Vagina (tissue), 2 donors: ENCODE measurements at regions not wholly inside any gene's neighbourhood (a gene's known extent, or its start where the extent isn't known, plus 50 kb on each side); places are given as distances from the start of the nearest gene placed in this dataset.

Experiments
- DNase-seq, 2 donors: peaks; one replicate each; pipeline ENCODE4 v3.0.0-alpha.2; 2017; ENCODE audit errors: extremely low spot score in 2 of 2
- H3K27ac ChIP-seq: fragments of 200-600 bp; sonication (generic); one replicate; pipeline ENCODE4 v1.5.1; 2019
- H3K27me3 ChIP-seq: fragments of 200-600 bp; sonication (generic); one replicate; pipeline ENCODE4 v1.5.1; 2019
- H3K36me3 ChIP-seq, 2 donors: fragments of 200-600 bp; sonication (generic); one replicate each; pipeline ENCODE4 v1.5.1; 2017 to 2019
- H3K4me1 ChIP-seq: fragments of 200-600 bp; sonication (generic); one replicate; pipeline ENCODE4 v1.5.1; 2019
- H3K4me3 ChIP-seq, 2 donors: fragments of 200-600 bp; sonication (generic); 1 replicate in 1 of 2; 2 replicates in 1 of 2; pipeline ENCODE4 v1.5.1; 2016 to 2019
- H3K9me3 ChIP-seq: fragments of 200-600 bp; sonication (generic); one replicate; pipeline ENCODE4 v1.5.1; 2019
- CTCF ChIP-seq, 3 experiments: fragments of 450-650 bp in 2 of 3; fragments of 200-600 bp in 1 of 3; sonication (generic) in 1 of 3; IDR thresholded peaks; one replicate each; pipeline ENCODE4 v1.5.1; 2017 to 2019; ENCODE audit warnings: antibody characterized with exemption in 3 of 3, mild to moderate bottlenecking in 2 of 3, moderate library complexity in 2 of 3
- POLR2A ChIP-seq, 2 donors: fragments of 450-650 bp; IDR thresholded peaks; one replicate each; pipeline ENCODE4 v1.6.1; 2017; ENCODE audit warnings: antibody characterized with exemption in 2 of 2, mild to moderate bottlenecking in 2 of 2, moderate library complexity in 2 of 2
- POLR2AphosphoS5 ChIP-seq, 2 donors: sonication (generic); formaldehyde crosslinking; IDR thresholded peaks; one replicate each; pipeline ENCODE4 v1.9.0; 2017; ENCODE audit warnings: antibody characterized with exemption in 2 of 2, mild to moderate bottlenecking in 2 of 2, low read depth in 1 of 2; ENCODE audit not compliant: insufficient read depth in 1 of 2
- intact Hi-C: fragments of 100-400 bp; cut with DNase I; formaldehyde crosslinking; loops from one replicate; pipeline ENCODE4 v1.15.1; 2023

- Histone ChIP-seq H3K27me3 (no peaks in the 10 kb centered on the region), H3K4me1 (no peaks in the 10 kb centered on the region), H3K27ac (no peak overlapping the region), H3K9me3 (no peaks in the 10 kb centered on the region), H3K4me3 (no peak overlapping the region), H3K36me3 (no peaks in the 10 kb centered on the region)
- DNase-seq: no peak
- intact Hi-C loops: no loop called here
- TF ChIP-seq CTCF (IDR thresholded peaks at IDR 0.05): no peak
- no peak for TF ChIP-seq POLR2A (IDR thresholded peaks at IDR 0.05)
- no peak for TF ChIP-seq POLR2AphosphoS5 (IDR thresholded peaks at IDR 0.05; ENCODE audit: insufficient read depth in 1 of 2, low read depth in 1 of 2)
Measured at GRCh38 chr6:126133984-126134383, 147.6 kb downstream of the TRMT11 start.

- no peaks in the 10 kb centered on the region for H3K4me1 ChIP-seq
- TF ChIP-seq POLR2A (IDR thresholded peaks at IDR 0.05) (no peak), POLR2AphosphoS5 (IDR thresholded peaks at IDR 0.05; ENCODE audit: insufficient read depth in 1 of 2, low read depth in 1 of 2) (no peak), CTCF (IDR thresholded peaks at IDR 0.05) (no peak)
- H3K27me3 ChIP-seq: no peaks in the 10 kb centered on the region
- H3K4me3 ChIP-seq: no peak overlapping the region
- H3K27ac ChIP-seq: no peak overlapping the region
- intact Hi-C loops: no loop called here
- no peaks in the 10 kb centered on the region for H3K36me3 ChIP-seq
- no peaks in the 10 kb centered on the region for H3K9me3 ChIP-seq
- no peak for DNase-seq
Measured at GRCh38 chr6:126134491-126134890, 148.2 kb downstream of the TRMT11 start.

GRCh38 chr6:126140015-126140414 lies 153.7 kb downstream of the TRMT11 start:
- no peak for TF ChIP-seq POLR2AphosphoS5 (IDR thresholded peaks at IDR 0.05; ENCODE audit: insufficient read depth in 1 of 2, low read depth in 1 of 2)
- no peak for TF ChIP-seq CTCF (IDR thresholded peaks at IDR 0.05)
- TF ChIP-seq POLR2A (IDR thresholded peaks at IDR 0.05): no peak
- Histone ChIP-seq H3K36me3 (no peaks in the 10 kb centered on the region), H3K27ac (no peak overlapping the region), H3K4me3 (no peak overlapping the region), H3K9me3 (no peaks in the 10 kb centered on the region), H3K4me1 (no peaks in the 10 kb centered on the region), H3K27me3 (no peaks in the 10 kb centered on the region)
- intact Hi-C loops: no loop called here
- no peak for DNase-seq

- Histone ChIP-seq H3K27ac (no peak overlapping the region), H3K4me3 (no peak overlapping the region), H3K9me3 (no peaks in the 10 kb centered on the region), H3K27me3 (no peaks in the 10 kb centered on the region), H3K36me3 (no peaks in the 10 kb centered on the region), H3K4me1 (no peaks in the 10 kb centered on the region)
- DNase-seq: no peak
- TF ChIP-seq POLR2AphosphoS5 (IDR thresholded peaks at IDR 0.05; ENCODE audit: insufficient read depth in 1 of 2, low read depth in 1 of 2): no peak
- TF ChIP-seq POLR2A (IDR thresholded peaks at IDR 0.05): no peak
- TF ChIP-seq CTCF (IDR thresholded peaks at IDR 0.05): no peak
- intact Hi-C loops: no loop called here
Measured at GRCh38 chr6:126143761-126144251, 157.5 kb downstream of the TRMT11 start.

- Histone ChIP-seq H3K27me3 (no peaks in the 10 kb centered on the region), H3K36me3 (no peaks in the 10 kb centered on the region), H3K4me1 (no peaks in the 10 kb centered on the region), H3K9me3 (no peaks in the 10 kb centered on the region), H3K27ac (no peak overlapping the region), H3K4me3 (no peak overlapping the region)
- DNase-seq: no peak
- no peak for TF ChIP-seq POLR2A (IDR thresholded peaks at IDR 0.05)
- TF ChIP-seq POLR2AphosphoS5 (IDR thresholded peaks at IDR 0.05; ENCODE audit: insufficient read depth in 1 of 2, low read depth in 1 of 2): no peak
- TF ChIP-seq CTCF (IDR thresholded peaks at IDR 0.05): no peak
- intact Hi-C loops: no loop called here
Measured at GRCh38 chr6:126145351-126145750, 159.0 kb downstream of the TRMT11 start.
